Omental fat pad (tissue), 3 donors: ENCODE measurements at regions not wholly inside any gene's neighbourhood (a gene's known extent, or its start where the extent isn't known, plus 50 kb on each side); places are given as distances from the start of the nearest gene placed in this dataset.

Experiments used
- ATAC-seq: fragments of 150-250 bp; one replicate; pipeline ENCODE4 v1.9.1; 2016; ENCODE audit warnings: mild to moderate bottlenecking, moderate library complexity; ENCODE audit not compliant: low FRiP score
- DNase-seq: peaks from one replicate; pipeline ENCODE4 v3.0.0-alpha.2; 2019; ENCODE audit warnings: low spot score
- CTCF ChIP-seq, 3 donors: fragments of 450-650 bp; IDR thresholded peaks; one replicate each; pipeline ENCODE4 v1.5.1; 2016 to 2017; ENCODE audit warnings: antibody characterized with exemption in 3 of 3, mild to moderate bottlenecking in 3 of 3, moderate library complexity in 2 of 3

GRCh38 chr1:55926906-55927471, 652.4 kb downstream of the PLPP3 start:
- TF ChIP-seq CTCF (IDR thresholded peaks at IDR 0.05) = no peak

GRCh38 chr1:55916907-55917306, 662.5 kb downstream of the PLPP3 start:
- DNase-seq (no peak), ATAC-seq (no peak)
- TF ChIP-seq CTCF (IDR thresholded peaks at IDR 0.05) = no peak

More at GRCh38 chr1:55926906-55927471, 652.4 kb downstream of the PLPP3 start:
- DNase-seq (no peak), ATAC-seq (no peak)

GRCh38 chr1:55916481-55916880, 662.9 kb downstream of the PLPP3 start:
- ATAC-seq = no peak
- no peak for TF ChIP-seq CTCF (IDR thresholded peaks at IDR 0.05)

GRCh38 chr1:55913565-55913964, 665.8 kb downstream of the PLPP3 start:
- ATAC-seq (no peak), DNase-seq (no peak)
- TF ChIP-seq CTCF (IDR thresholded peaks at IDR 0.05) = no peak

More at GRCh38 chr1:55916481-55916880, 662.9 kb downstream of the PLPP3 start:
- no peak for DNase-seq

- ATAC-seq = no peak
- DNase-seq = no peak
- TF ChIP-seq CTCF (IDR thresholded peaks at IDR 0.05) = no peak
These were observed 666.9 kb downstream of the PLPP3 start for GRCh38 chr1:55912438-55912837.

GRCh38 chr1:55904541-55904940, 674.8 kb downstream of the PLPP3 start:
- no peak for TF ChIP-seq CTCF (IDR thresholded peaks at IDR 0.05)
- no peak for ATAC-seq
- no peak for DNase-seq

GRCh38 chr1:55898181-55898580, 681.2 kb downstream of the PLPP3 start:
- no peak for TF ChIP-seq CTCF (IDR thresholded peaks at IDR 0.05)
- ATAC-seq (no peak), DNase-seq (no peak)
